HUDEP-2 (cell line): ENCODE measurements at regions not wholly inside any gene's neighbourhood (a gene's known extent, or its start where the extent isn't known, plus 50 kb on each side); places are given as distances from the start of the nearest gene placed in this dataset.

Source experiments
- DNase-seq, 76 experiments: peaks; one replicate each; lab custom pipeline; 2025; ENCODE audit not compliant: unreplicated experiment in 76 of 76; lab: John Stamatoyannopoulos, UW

DNA sequence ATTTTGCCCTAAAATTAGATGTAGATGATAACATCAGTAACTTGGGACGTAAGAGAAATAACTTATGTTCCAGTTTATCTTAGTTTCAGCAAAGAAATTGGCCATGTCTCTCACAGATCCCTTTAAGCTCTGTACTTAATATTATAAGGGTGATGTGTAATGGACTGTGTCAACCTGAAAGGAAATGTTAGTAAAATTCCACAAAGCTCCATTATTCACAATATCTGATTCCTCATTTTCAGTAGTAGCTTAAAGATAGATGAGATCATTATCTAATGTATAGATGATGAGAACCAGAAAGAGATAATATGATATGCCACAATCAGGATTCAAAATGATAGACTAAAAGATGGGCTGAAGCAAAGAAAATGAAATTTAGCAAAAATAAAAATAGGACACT lies 316.8 kb upstream of the CHRM2 start:
- DNase-seq: no peak

- DNase-seq: no peak
Observed at GRCh38 chr7:136549756-136550155, 318.7 kb upstream of the CHRM2 start.

GRCh38 chr7:136533732-136534131 lies 334.7 kb upstream of the CHRM2 start:
- DNase-seq: no peak

DNA sequence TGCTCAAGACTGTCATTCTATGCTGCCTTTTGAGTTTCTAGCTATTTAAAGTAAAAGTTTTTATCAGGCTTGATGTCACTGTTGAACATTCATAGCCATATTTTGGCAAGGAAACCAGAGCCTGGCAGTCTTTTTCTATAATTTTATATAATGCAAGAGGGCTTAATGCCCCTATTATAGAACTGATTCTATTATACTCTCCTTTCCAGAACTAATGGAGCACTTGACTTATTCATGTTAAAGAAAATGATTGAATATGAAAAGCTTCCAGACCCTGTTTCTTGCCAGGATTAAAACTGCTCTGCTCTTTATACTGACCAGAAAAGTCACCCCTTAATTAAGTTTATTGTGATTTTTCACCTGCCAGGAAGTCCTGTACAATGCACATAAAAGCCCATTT lies 337.6 kb upstream of the CHRM2 start:
- no peak for DNase-seq

- no peak for DNase-seq
Observed at GRCh38 chr7:136528329-136528728, 340.1 kb upstream of the CHRM2 start.

GRCh38 chr7:136527554-136527953 lies 340.9 kb upstream of the CHRM2 start:
- DNase-seq: no peak

DNA sequence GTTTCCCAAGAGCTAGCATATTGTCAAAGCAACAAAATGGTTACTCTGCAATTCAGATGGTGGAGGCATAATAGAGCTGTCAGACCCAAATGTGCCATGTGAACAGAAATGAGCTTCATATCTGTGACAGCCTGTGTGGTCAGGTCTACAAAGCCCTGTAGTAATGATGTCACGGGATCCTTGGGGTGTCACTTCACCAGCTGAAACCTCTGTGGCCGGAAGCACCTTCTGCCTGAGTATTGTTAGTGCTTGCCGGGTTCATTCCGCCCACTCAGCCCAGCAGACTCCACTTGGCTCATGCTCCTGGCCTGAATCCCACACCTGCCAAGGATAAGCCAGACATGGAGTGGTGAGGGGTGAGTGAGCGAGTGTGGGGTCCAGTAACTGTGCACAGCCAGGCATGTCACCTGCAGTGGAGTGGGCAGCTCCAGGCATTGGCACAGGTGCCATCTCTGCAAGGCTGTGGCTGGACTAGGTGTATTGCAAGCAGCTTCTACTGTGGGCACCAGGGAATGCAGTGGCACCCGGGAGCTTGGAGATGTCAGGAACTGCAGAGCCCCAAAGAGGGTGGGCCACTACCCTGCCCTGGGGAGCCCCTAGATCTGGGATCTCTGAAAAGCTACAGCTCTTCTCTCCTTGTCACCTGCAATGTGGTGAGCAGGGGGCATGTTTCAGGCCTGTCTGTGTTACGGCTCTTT lies 341.9 kb upstream of the CHRM2 start:
- DNase-seq: no peak

GRCh38 chr7:136523571-136523970 lies 344.9 kb upstream of the CHRM2 start:
- no peak for DNase-seq

GRCh38 chr7:136517971-136518370 lies 350.5 kb upstream of the CHRM2 start:
- DNase-seq: no peak

DNA sequence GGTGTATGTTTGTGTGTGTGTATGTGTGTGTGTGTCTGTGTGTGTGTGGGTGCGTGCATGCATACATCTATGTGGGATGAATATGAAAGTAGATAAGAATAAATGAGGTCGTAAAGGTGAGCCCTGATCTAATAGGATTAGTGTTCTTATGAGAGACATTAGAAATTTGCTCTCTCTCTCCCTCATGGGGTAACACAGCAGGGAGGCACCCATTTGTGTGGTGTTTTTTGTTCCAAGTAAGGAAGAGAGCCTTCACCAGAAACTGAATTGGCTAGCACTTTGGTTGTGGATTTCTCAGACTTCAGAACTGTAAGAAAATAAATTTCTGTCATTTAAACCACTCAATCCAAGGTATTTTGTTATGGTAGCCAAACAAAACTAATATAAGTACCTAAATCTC lies 353.7 kb upstream of the CHRM2 start:
- DNase-seq: no peak

DNA sequence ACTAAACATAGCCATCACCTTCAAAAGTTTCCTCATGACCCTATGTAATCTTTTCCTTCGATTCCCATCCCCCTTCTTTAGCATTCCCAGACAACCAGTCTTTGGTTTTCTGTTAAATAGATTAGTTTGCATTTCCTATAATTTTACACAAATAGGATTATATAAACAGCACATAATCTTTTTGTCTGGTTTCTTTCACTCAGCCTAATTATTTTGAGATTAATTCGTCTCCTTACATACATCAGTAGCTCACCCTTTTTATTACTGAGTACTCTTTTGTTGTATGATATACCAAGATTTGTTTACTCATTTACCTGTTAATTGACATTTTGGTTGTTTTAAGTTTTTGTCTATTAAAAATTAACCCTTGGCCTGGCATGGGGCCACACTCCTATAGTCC lies 354.7 kb upstream of the CHRM2 start:
- no peak for DNase-seq

DNA sequence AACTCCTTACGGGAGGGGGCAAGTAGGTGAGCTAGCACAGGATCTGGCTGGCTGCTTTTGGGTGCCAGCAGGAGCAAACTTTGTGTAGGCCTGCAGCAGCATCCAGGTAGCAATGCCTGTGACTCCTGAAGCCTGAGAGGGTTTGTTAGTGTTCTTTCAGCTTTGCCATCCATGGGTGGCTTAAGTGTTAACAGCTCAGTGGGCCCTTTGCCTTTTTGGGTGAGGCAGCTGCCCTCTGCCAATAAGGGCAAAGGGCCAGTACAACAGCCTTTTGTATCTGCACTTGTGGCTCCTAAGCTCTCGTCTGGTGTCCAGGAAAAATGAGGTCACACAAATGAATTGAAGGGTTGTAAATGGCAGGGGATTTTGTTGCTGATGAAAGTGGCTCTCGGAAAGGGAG lies 359.0 kb upstream of the CHRM2 start:
- no peak for DNase-seq

GRCh38 chr7:136502162-136502561 lies 366.3 kb upstream of the CHRM2 start:
- DNase-seq: no peak

- DNase-seq: no peak
Observed at GRCh38 chr7:136501151-136501550, 367.3 kb upstream of the CHRM2 start.

DNA sequence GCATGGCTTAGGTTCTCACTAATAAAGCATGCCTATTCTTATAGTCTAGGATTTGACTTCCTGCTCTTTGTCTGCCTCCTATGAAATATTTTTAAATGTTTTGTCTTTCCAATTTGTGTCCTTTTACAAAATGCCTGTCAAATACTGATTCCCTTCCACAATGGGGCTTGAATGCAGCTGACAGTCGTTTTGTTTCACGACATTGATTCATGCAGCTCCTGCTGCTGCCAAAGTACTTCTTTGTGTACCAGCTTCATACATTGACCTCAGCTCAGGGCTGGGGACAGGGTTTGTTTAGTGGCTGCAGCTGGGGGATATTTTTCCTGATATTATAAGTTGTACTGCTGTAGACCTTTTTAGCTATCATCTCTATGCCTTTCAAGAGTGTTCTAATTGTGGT lies 371.9 kb upstream of the CHRM2 start:
- no peak for DNase-seq

- no peak for DNase-seq
Observed at GRCh38 chr7:136495081-136495480, 373.4 kb upstream of the CHRM2 start.

- DNase-seq: no peak
Observed at GRCh38 chr7:136492366-136492765, 376.1 kb upstream of the CHRM2 start.

GRCh38 chr7:136489808-136490207 lies 378.6 kb upstream of the CHRM2 start:
- DNase-seq: no peak

- no peak for DNase-seq
Observed at GRCh38 chr7:136480901-136481300, 387.6 kb upstream of the CHRM2 start.

DNA sequence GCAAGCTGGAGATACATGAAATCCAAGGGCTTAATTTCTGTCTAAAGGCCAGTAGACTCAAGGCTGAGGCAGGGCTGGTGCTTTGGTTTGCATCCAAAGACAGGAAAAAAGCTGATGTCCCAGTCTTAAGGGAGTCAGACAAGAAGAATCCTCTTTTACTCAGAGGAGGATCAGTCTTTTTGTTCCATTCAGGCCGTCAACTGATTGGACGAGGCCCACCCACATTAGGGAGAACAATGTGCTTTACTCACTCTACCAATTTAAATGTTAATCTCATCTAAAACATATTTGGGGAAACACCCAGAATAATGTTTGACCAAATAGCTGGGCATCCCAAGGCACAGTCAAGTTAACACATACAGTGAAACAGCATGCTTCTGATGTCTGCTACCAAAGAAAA lies 388.5 kb upstream of the CHRM2 start:
- DNase-seq: no peak

GRCh38 chr7:136470179-136470578 lies 398.3 kb upstream of the CHRM2 start:
- DNase-seq: no peak

- no peak for DNase-seq
Observed at GRCh38 chr7:136452949-136453348, 415.5 kb upstream of the CHRM2 start.

DNA sequence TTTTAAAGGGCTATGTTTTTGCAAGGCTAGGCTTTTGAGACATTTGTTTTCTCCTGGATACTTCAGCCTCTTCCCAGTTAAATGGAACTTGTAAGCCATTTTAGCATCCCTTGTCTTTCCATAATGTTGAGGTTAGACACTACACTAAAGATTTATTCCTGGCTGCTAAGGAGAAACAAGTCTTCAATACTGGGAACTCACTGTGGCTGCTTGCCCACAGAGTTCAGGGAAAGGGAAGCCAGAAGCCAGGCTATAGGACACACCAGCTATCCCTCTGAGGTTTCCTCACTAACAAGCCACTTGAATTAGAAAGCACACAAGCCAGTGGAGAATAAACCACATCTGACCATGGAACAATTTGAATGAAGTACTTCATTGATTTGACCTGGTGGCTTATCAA lies 421.7 kb upstream of the CHRM2 start:
- DNase-seq: no peak
